ENCODE measurements at regions not wholly inside any gene's neighbourhood (a gene's known extent, or its start where the extent isn't known, plus 50 kb on each side); places are given as distances from the start of the nearest gene placed in this dataset.

DNA sequence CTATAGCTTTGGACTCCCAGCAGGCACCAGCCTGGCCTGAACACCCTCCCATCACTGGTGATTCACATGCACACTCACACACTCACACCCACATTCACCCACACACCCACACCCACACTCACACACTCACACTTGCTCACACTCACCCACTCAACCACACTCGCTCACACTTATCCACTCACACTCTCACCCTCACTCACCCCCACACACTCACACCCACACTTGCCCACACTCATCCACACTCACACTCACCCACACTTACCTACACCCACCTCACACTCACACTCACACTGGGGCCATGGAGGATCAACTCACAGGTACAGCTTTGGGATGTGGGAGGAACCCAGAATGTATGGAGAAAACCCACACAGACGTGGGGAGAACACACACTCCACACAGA lies 548.2 kb upstream of the FAT1 start:
- 0 out of 2 replicates have a peak overlapping the region, but pooled peaks have one; percentile 28 for H2BK12ac ChIP-seq (ENCODE audit: low read depth, low read length)
- H3K79me2 ChIP-seq (ENCODE audit: control insufficient read depth in 1 of 2, insufficient read depth in 2 of 2, low read length in 2 of 2) = no peaks in the 10 kb centered on the region
- 93 to 100% methylated on average over 1 to 2 of the region's 2 CpGs for WGBS, 2 experiments (ENCODE audit: extremely low coverage in 1 of 2, insufficient coverage in 1 of 2, insufficient read length in 1 of 2, insufficient replicate concordance in 2 of 2, low coverage in 1 of 2, low lambda C conversion rate in 2 of 2, missing lambda C conversion rate in 1 of 2)
- POLR2A ChIA-PET (ENCODE audit: partially characterized antibody) = no interaction called here
- peak overlapping the region; percentile 38; the same call in 1 of the 2 replicates for H2BK5ac ChIP-seq (ENCODE audit: low read depth, low read length)
- H3K4me2 ChIP-seq (ENCODE audit: insufficient read depth in 1 of 2, low read depth in 2 of 2, low read length in 2 of 2) = no peak overlapping the region
- DNase-seq (ENCODE audit: low read depth in 1 of 2, low spot score in 2 of 2) (no peak), FAIRE-seq (no peak)
- H3K14ac ChIP-seq (ENCODE audit: insufficient read length) = no peak overlapping the region
- H2BK120ac ChIP-seq (replicated peaks; ENCODE audit: low read depth, low read length) = no peak overlapping the region
- no peak overlapping the region for H3K4ac ChIP-seq (replicated peaks; ENCODE audit: insufficient read length, low read depth, low read length)
- no peak overlapping the region for H4K8ac ChIP-seq (ENCODE audit: extremely low read depth, insufficient read depth, low read length)
- no peaks in the 10 kb centered on the region for H3K4me1 ChIP-seq (replicated peaks in 1 of 4; ENCODE audit: control insufficient read depth in 3 of 4, insufficient read depth in 4 of 4, low read length in 3 of 4)
- no peak overlapping the region for H2AFZ ChIP-seq (ENCODE audit: low read length)
- no peaks in the 10 kb centered on the region for H3K79me1 ChIP-seq (ENCODE audit: low read depth, low read length)
- no peak overlapping the region for H3K56ac ChIP-seq (replicated peaks; ENCODE audit: insufficient read length, low read depth, low read length)
- H3K9ac ChIP-seq (replicated peaks in 1 of 4; ENCODE audit: extremely low read depth in 1 of 4, low read depth in 3 of 4, low read length in 3 of 4) = no peak overlapping the region
- H4K91ac ChIP-seq (replicated peaks; ENCODE audit: insufficient read length, low read length) = no peak overlapping the region
- H3K18ac ChIP-seq (ENCODE audit: extremely low read depth, low read length) = no peak overlapping the region
- H4K20me1 ChIP-seq (replicated peaks in 1 of 2; ENCODE audit: control insufficient read depth in 1 of 2, insufficient read depth in 2 of 2, low read length in 2 of 2) = no peaks in the 10 kb centered on the region
- no peak overlapping the region for H3K4me3 ChIP-seq (ENCODE audit: extremely low read depth in 1 of 4, insufficient read depth in 2 of 4, low read depth in 3 of 4, low read length in 4 of 4)
- H2BK15ac ChIP-seq (ENCODE audit: low read length) = no peak overlapping the region
- H3K27me3 ChIP-seq (replicated peaks in 1 of 4; ENCODE audit: control insufficient read depth in 3 of 4, extremely low read depth in 1 of 4, insufficient read depth in 3 of 4, low read length in 3 of 4) = no peaks in the 10 kb centered on the region
- H2AK5ac ChIP-seq (ENCODE audit: low read depth, low read length) = no peak overlapping the region
- CTCF ChIA-PET (ENCODE audit: partially characterized antibody) = no interaction called here
- H3K36me3 ChIP-seq (ENCODE audit: control insufficient read depth in 2 of 4, insufficient read depth in 4 of 4, low read length in 3 of 4) = no peaks in the 10 kb centered on the region
- H3K23me2 ChIP-seq (ENCODE audit: low read depth, low read length) = no peaks in the 10 kb centered on the region; the same call in 1 of the 2 replicates
- no peaks in the 10 kb centered on the region for H3K9me3 ChIP-seq (ENCODE audit: insufficient read depth in 2 of 2, low read depth in 1 of 2, low read length in 1 of 2)
- TF ChIP-seq NANOG (IDR thresholded peaks at IDR 0.05; ENCODE audit: insufficient read depth, low read depth, low read length, poor library complexity, severe bottlenecking) = no peak
- no peak for TF ChIP-seq JUND (IDR thresholded peaks at IDR 0.05; ENCODE audit: low read length)
- TF ChIP-seq GTF2F1 (IDR thresholded peaks at IDR 0.05; ENCODE audit: borderline replicate concordance, low read depth, low read length) = no peak
- TF ChIP-seq CTBP2 (IDR thresholded peaks at IDR 0.05; ENCODE audit: borderline replicate concordance, insufficient read depth, insufficient read length, low read length) = no peak
- TF ChIP-seq SUZ12 (IDR thresholded peaks at IDR 0.05; ENCODE audit: low read length) = no peak
- TF ChIP-seq SRF (IDR thresholded peaks at IDR 0.05; ENCODE audit: low read depth, low read length) = no peak
- TF ChIP-seq KDM1A (IDR thresholded peaks at IDR 0.05; ENCODE audit: borderline replicate concordance, low read length) = no peak
- TF ChIP-seq POU5F1 (IDR thresholded peaks at IDR 0.05; ENCODE audit: low read depth, low read length) = no peak
- no peak for TF ChIP-seq HDAC6 (IDR thresholded peaks at IDR 0.05; ENCODE audit: low read depth, low read length)
- no peak for TF ChIP-seq HDAC2 (IDR thresholded peaks at IDR 0.05; ENCODE audit: borderline replicate concordance in 1 of 2, low read depth in 2 of 2, low read length in 2 of 2)
- TF ChIP-seq TBP (IDR thresholded peaks at IDR 0.05; ENCODE audit: low read depth, low read length) = no peak
- no peak for TF ChIP-seq POLR2AphosphoS5 (IDR thresholded peaks at IDR 0.05; ENCODE audit: low read depth, low read length)
- no peak for TF ChIP-seq POLR2A (IDR thresholded peaks at IDR 0.05; ENCODE audit: control extremely low read depth in 1 of 2, low read depth in 2 of 2, low read length in 2 of 2)
- no peak overlapping the region for H3K27ac ChIP-seq (ENCODE audit: low read depth, low read length)
- H3K23ac ChIP-seq (ENCODE audit: insufficient read length) = no peak overlapping the region
- H4K5ac ChIP-seq (ENCODE audit: insufficient read length, low read depth, low read length) = no peak overlapping the region
- H2BK20ac ChIP-seq (ENCODE audit: low read length) = no peak overlapping the region

All from H1 (cell line).